Activated CD4-positive, alpha-beta memory T cell treated with anti-CD3 and anti-CD28 coated beads for 36 hours (primary cell): ENCODE measurements at regions not wholly inside any gene's neighbourhood (a gene's known extent, or its start where the extent isn't known, plus 50 kb on each side); places are given as distances from the start of the nearest gene placed in this dataset.

Experiments used
- CTCF ChIA-PET: fragments of 350-600 bp; sonication (Branson Sonifier 250); formaldehyde crosslinking; loops from one replicate; lab custom pipeline; 2021; ENCODE audit warnings: antibody characterized with exemption, inconsistent platforms; lab: Charles Lee
- POLR2A ChIA-PET: fragments of 350-600 bp; sonication (Branson Sonifier 250); formaldehyde crosslinking; loops from one replicate; lab custom pipeline; 2021; ENCODE audit warnings: antibody characterized with exemption; lab: Charles Lee
- DNase-seq: peaks from one replicate; pipeline ENCODE4 v3.0.0-alpha.2; 2020
- H3K27ac Mint-ChIP-seq: one replicate; pipeline ENCODE4 v1.8.0; 2021; ENCODE audit warnings: mixed read lengths
- H3K27me3 Mint-ChIP-seq: one replicate; pipeline ENCODE4 v1.8.0; 2021; ENCODE audit warnings: mixed read lengths
- H3K36me3 Mint-ChIP-seq: one replicate; pipeline ENCODE4 v1.8.0; 2021; ENCODE audit warnings: mixed read lengths
- H3K4me1 Mint-ChIP-seq: one replicate; pipeline ENCODE4 v1.8.0; 2021; ENCODE audit warnings: low read depth, mixed read lengths
- H3K4me3 Mint-ChIP-seq: one replicate; pipeline ENCODE4 v1.8.0; 2021; ENCODE audit warnings: mild to moderate bottlenecking, mixed read lengths
- H3K9me3 Mint-ChIP-seq: one replicate; pipeline ENCODE4 v1.8.0; 2021; ENCODE audit warnings: mixed read lengths
- intact Hi-C: fragments of 100-400 bp; cut with micrococcal nuclease; formaldehyde crosslinking; loops from one replicate; pipeline ENCODE4 v1.15.1; 2023

GRCh38 chr19:30074741-30075715 is 133.0 kb downstream of the URI1 start:
- peaks cover 2% of the 10 kb centered on the region for H3K27me3 Mint-ChIP-seq
- CTCF ChIA-PET, result no interaction called here
- intact Hi-C loops, result no loop called here
- no peak overlapping the region for H3K27ac Mint-ChIP-seq
- H3K9me3 Mint-ChIP-seq, result no peaks in the 10 kb centered on the region
- POLR2A ChIA-PET, result no interaction called here
- H3K4me1 Mint-ChIP-seq, result no peaks in the 10 kb centered on the region
- no peak for DNase-seq
- H3K4me3 Mint-ChIP-seq, result no peak overlapping the region
- no peaks in the 10 kb centered on the region for H3K36me3 Mint-ChIP-seq

GRCh38 chr19:30076101-30076551 is 134.1 kb downstream of the URI1 start:
- ChIA-PET CTCF (interaction anchor here (0.5 kb wide), 1 partner anchor 120 kb away, joined by 4 read pairs; no protein-coding TSS in a partner anchor), POLR2A (no interaction called here)
- intact Hi-C loops, result no loop called here
- Mint-ChIP-seq H3K27me3 (peaks cover 3% of the 10 kb centered on the region), H3K9me3 (no peaks in the 10 kb centered on the region), H3K36me3 (no peaks in the 10 kb centered on the region), H3K27ac (no peak overlapping the region), H3K4me3 (no peak overlapping the region), H3K4me1 (no peaks in the 10 kb centered on the region)
- no peak for DNase-seq

GRCh38 chr19:30076751-30077670 is 135.0 kb downstream of the URI1 start:
- Mint-ChIP-seq H3K4me1 (no peaks in the 10 kb centered on the region), H3K4me3 (no peak overlapping the region), H3K27ac (no peak overlapping the region), H3K27me3 (peaks cover 6% of the 10 kb centered on the region), H3K36me3 (no peaks in the 10 kb centered on the region), H3K9me3 (no peaks in the 10 kb centered on the region)
- ChIA-PET CTCF (interaction anchor here (0.5 kb wide), 1 partner anchor 121 kb away, joined by 4 read pairs; no protein-coding TSS in a partner anchor), POLR2A (no interaction called here)
- no peak for DNase-seq
- intact Hi-C loops, result no loop called here

- H3K27me3 Mint-ChIP-seq, result peaks cover 6% of the 10 kb centered on the region
- H3K9me3 Mint-ChIP-seq, result no peaks in the 10 kb centered on the region
- intact Hi-C loops, result no loop called here
- no peaks in the 10 kb centered on the region for H3K4me1 Mint-ChIP-seq
- CTCF ChIA-PET, result interaction anchor here (0.9 kb wide), 1 partner anchor 220 kb away, joined by 3 read pairs; no protein-coding TSS in a partner anchor
- no peaks in the 10 kb centered on the region for H3K36me3 Mint-ChIP-seq
- no peak overlapping the region for H3K4me3 Mint-ChIP-seq
- POLR2A ChIA-PET, result no interaction called here
- DNase-seq, result no peak
- H3K27ac Mint-ChIP-seq, result no peak overlapping the region
Observed at GRCh38 chr19:30077851-30078355, 135.9 kb downstream of the URI1 start.

- no peak for DNase-seq
- ChIA-PET CTCF (interaction anchor here (0.9 kb wide), 1 partner anchor 220 kb away, joined by 3 read pairs; no protein-coding TSS in a partner anchor), POLR2A (no interaction called here)
- Mint-ChIP-seq H3K9me3 (no peaks in the 10 kb centered on the region), H3K4me1 (no peaks in the 10 kb centered on the region), H3K4me3 (no peak overlapping the region), H3K36me3 (no peaks in the 10 kb centered on the region), H3K27me3 (peaks cover 8% of the 10 kb centered on the region), H3K27ac (no peak overlapping the region)
- intact Hi-C loops, result no loop called here
Observed at GRCh38 chr19:30078381-30078910, 136.4 kb downstream of the URI1 start.

GRCh38 chr19:30079200-30079599 is 137.2 kb downstream of the URI1 start:
- POLR2A ChIA-PET, result no interaction called here
- Mint-ChIP-seq H3K36me3 (no peaks in the 10 kb centered on the region), H3K4me1 (no peaks in the 10 kb centered on the region), H3K9me3 (no peaks in the 10 kb centered on the region), H3K4me3 (no peak overlapping the region), H3K27me3 (peaks cover 8% of the 10 kb centered on the region), H3K27ac (no peak overlapping the region)
- intact Hi-C loops, result no loop called here
- DNase-seq, result no peak
- CTCF ChIA-PET, result no interaction called here

GRCh38 chr19:30082168-30082567 is 140.1 kb downstream of the URI1 start:
- Mint-ChIP-seq H3K4me1 (no peaks in the 10 kb centered on the region), H3K9me3 (no peaks in the 10 kb centered on the region), H3K36me3 (no peaks in the 10 kb centered on the region), H3K27me3 (peaks cover 6% of the 10 kb centered on the region), H3K27ac (no peak overlapping the region), H3K4me3 (no peak overlapping the region)
- intact Hi-C loops, result no loop called here
- ChIA-PET POLR2A (no interaction called here), CTCF (no interaction called here)
- DNase-seq, result no peak

GRCh38 chr19:30082611-30083010 is 140.6 kb downstream of the URI1 start:
- no peak for DNase-seq
- Mint-ChIP-seq H3K9me3 (no peaks in the 10 kb centered on the region), H3K4me1 (no peaks in the 10 kb centered on the region), H3K27me3 (peaks cover 6% of the 10 kb centered on the region), H3K36me3 (no peaks in the 10 kb centered on the region), H3K27ac (no peak overlapping the region), H3K4me3 (no peak overlapping the region)
- intact Hi-C loops, result no loop called here
- CTCF ChIA-PET, result interaction anchor here (0.9 kb wide), 1 partner anchor 210 kb away, joined by 3 read pairs; no protein-coding TSS in a partner anchor
- POLR2A ChIA-PET, result no interaction called here

- peaks cover 6% of the 10 kb centered on the region for H3K27me3 Mint-ChIP-seq
- POLR2A ChIA-PET, result no interaction called here
- intact Hi-C loops, result no loop called here
- H3K4me1 Mint-ChIP-seq, result no peaks in the 10 kb centered on the region
- no peak for DNase-seq
- H3K4me3 Mint-ChIP-seq, result no peak overlapping the region
- no peaks in the 10 kb centered on the region for H3K9me3 Mint-ChIP-seq
- H3K36me3 Mint-ChIP-seq, result no peaks in the 10 kb centered on the region
- CTCF ChIA-PET, result interaction anchor here (0.9 kb wide), 1 partner anchor 210 kb away, joined by 3 read pairs; no protein-coding TSS in a partner anchor
- H3K27ac Mint-ChIP-seq, result no peak overlapping the region
Observed at GRCh38 chr19:30083125-30083681, 141.2 kb downstream of the URI1 start.

- no peak overlapping the region for H3K27ac Mint-ChIP-seq
- H3K4me3 Mint-ChIP-seq, result no peak overlapping the region
- ChIA-PET POLR2A (no interaction called here), CTCF (no interaction called here)
- intact Hi-C loops, result no loop called here
- no peaks in the 10 kb centered on the region for H3K36me3 Mint-ChIP-seq
- no peaks in the 10 kb centered on the region for H3K9me3 Mint-ChIP-seq
- H3K27me3 Mint-ChIP-seq, result peaks cover 6% of the 10 kb centered on the region
- no peak for DNase-seq
- H3K4me1 Mint-ChIP-seq, result no peaks in the 10 kb centered on the region
Observed at GRCh38 chr19:30083701-30084156, 141.7 kb downstream of the URI1 start.

- DNase-seq, result no peak
- intact Hi-C loops, result no loop called here
- H3K36me3 Mint-ChIP-seq, result no peaks in the 10 kb centered on the region
- H3K27ac Mint-ChIP-seq, result no peak overlapping the region
- POLR2A ChIA-PET, result no interaction called here
- no peak overlapping the region for H3K4me3 Mint-ChIP-seq
- no peaks in the 10 kb centered on the region for H3K9me3 Mint-ChIP-seq
- CTCF ChIA-PET, result no interaction called here
- H3K4me1 Mint-ChIP-seq, result no peaks in the 10 kb centered on the region
- H3K27me3 Mint-ChIP-seq, result peaks cover 6% of the 10 kb centered on the region
Observed at GRCh38 chr19:30084390-30084819, 142.4 kb downstream of the URI1 start.
